HG03575 (cell line): ENCODE measurements at regions not wholly inside any gene's neighbourhood (a gene's known extent, or its start where the extent isn't known, plus 50 kb on each side); places are given as distances from the start of the nearest gene placed in this dataset.
A peak's percentile ranks its signal among the peaks of the same experiment; 100 is the strongest.

Experiments
- ATAC-seq: cut with Tn5 transposase; IDR thresholded peaks from one replicate; pipeline ENCODE4 v1.9.1; 2021; ENCODE audit not compliant: unreplicated experiment, insufficient number of reproducible peaks, low FRiP score; ENCODE audit errors: extremely low read depth

DNA sequence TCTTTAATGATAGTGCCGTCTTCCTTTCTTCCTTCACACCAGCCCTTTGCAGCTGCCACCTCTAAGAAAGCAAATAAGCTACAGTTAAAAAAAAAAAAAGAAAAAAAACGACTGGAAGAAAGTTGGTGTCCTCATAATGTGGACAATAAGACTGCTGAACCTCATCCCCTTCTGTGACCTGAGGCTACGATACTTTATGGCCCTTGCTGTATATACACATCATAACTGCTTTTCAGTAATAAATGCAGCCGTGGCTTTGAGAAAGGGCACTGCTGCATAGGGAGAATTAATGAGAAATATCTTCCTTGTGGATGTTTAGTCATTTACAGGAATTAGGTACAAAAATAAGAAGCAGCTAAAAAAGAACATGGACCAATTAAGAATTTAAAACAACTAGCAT, 333.8 kb upstream of the ADGRL2 start:
- ATAC-seq: no peak

GRCh38 chr1:81463936-81464837, 336.5 kb upstream of the ADGRL2 start:
- ATAC-seq: no peak

GRCh38 chr1:81459043-81459442, 341.7 kb upstream of the ADGRL2 start:
- no peak for ATAC-seq

GRCh38 chr1:81458186-81458585, 342.5 kb upstream of the ADGRL2 start:
- ATAC-seq: no peak

GRCh38 chr1:81455481-81455880, 345.3 kb upstream of the ADGRL2 start:
- no peak for ATAC-seq

DNA sequence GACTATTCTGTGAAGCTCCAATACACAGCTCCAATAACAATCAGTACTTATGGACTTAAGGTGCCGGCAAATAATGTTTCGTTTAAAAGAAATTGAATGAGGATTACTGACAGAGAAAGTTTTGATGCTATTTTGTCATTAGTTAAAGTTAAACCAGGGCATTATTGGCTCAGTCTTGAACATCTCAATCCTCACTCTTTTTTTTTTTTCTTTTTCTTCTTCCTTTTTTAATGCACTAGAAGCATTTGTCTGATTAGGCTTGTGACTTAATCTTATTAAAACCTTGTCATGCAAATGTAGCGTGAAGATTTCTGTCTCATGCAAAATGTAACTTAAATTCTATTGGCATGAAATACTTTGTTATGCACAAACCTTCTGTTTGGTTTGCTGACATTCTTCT, 346.8 kb upstream of the ADGRL2 start:
- no peak for ATAC-seq

- ATAC-seq: no peak
Measured at GRCh38 chr1:81453367-81453703, 347.4 kb upstream of the ADGRL2 start.

- no peak for ATAC-seq
Measured at GRCh38 chr1:81452693-81453366, 347.9 kb upstream of the ADGRL2 start.

DNA sequence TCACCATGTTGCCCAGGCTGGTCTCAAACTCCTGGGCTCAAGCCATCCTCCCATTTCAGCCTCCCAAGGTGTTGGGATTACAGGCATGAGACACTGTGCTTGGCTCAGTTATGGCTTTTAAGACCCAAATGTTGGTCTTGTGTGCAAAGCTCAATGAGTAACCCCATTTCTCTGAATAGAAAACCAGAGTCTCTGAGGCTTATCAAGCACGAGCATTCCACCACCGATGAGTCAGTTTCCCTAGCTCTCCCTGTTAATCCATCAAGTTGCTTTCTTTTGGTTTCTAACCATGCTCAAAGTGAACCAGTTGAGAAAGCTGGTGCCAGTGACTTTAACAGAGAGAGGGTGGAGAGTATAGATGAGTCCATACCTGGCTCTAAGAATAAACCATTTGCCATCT, 350.9 kb upstream of the ADGRL2 start:
- ATAC-seq: no peak

DNA sequence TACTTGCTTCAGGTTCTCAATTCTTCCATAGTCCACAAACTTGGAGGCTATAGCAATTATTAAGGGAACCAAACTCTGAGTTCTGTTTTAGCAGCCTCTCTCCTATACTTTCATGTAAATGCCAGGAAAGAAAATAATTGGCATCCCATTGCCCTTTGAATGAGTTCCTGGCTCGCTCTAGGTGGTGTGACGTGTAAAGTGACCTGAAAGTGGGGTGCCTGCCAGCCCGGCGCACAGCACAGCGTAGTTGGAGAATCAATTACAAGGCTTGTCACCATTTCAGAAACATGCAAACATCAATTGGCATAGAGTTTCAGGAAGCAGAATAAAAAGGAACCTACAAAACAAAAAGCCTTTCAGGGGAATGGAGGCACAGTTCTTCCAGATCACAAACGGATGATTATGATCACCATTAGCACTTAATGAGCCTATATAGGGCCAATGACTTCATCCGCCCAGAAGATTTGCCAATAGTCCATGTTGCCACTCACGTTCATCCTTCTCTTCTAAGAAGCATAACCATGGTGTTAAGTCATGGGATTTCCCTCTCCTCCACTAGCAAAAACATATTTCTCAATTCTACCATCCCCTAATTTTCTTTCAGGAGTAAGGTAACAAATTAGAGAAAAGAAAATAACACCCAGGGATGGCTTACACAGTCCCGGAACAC, 354.6 kb upstream of the ADGRL2 start:
- no peak for ATAC-seq

DNA sequence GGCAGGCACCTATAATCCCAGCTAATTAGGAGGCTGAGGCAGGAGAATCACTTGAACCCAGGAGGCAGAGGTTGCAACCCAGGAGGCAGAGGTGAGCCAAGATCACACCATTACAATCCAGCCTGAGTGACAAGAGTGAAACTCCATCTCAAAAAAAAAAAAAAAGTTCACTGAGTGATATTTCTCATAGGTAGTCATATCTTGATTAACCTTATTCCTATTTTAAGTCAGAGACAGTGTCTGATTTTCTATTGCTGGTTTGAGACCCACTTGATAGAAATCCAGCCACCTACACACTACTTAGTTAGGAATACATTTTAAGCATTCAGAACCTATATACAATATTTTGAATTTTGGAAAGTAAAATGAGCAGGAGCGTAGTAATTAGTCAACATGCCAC, 357.4 kb upstream of the ADGRL2 start:
- ATAC-seq: no peak

DNA sequence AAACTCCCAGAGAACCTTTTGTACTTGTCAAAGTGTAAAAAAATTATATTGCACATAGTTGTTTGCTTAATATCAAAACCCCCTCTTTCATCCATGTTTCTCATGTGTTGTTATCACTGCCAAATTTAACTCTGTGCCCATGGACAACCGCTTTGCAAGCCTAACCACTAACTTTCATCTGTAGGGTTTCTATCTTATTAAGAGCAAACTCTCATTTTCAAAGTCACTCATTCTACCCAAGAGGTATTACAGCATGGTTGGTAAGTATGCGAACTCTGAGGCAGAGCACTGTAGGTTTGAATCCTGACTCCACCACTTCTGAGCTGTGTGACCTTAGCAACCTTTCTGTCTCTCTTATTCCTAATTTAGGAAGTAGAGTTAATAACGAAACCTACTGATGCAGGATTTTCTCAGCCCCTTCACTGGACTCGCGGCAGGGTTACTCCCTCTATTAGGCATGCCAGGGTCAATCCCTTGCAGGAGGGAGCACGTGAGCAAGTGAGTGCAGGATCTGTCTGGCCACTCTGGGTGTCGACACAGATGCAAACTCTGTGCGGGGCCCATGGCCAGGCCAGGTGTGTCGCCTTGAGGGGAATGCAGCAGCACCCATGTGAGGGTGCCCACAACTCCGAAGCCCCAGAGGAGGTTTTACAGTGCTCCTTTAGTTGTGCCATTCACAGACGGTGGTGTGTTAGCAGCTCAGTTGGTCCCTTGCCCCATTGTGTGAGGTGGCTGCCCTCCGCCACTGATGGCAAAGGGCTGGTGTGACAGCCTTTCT, 361.5 kb upstream of the ADGRL2 start:
- ATAC-seq: no peak

DNA sequence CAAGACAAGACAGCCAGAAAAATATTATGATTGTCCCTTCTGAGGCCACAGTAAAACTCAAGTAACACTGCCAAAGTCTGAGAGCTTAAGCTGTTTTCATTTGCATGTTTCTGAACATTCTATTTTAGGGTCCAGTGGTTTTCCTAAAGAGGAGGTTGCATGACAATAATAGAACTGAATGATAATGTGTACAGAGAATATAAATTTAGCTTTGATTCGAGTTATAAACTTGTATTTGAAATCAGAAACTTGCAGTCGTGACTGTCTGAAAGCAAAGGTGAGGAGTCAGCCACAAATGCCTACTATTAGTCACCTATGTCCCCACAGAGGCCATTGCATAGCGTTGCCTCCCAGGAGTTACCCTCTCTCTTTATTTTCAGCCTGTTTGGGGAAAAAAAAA, 363.1 kb upstream of the ADGRL2 start:
- ATAC-seq: peak; percentile 76

- no peak for ATAC-seq
Measured at GRCh38 chr1:81437213-81437612, 363.5 kb upstream of the ADGRL2 start.

DNA sequence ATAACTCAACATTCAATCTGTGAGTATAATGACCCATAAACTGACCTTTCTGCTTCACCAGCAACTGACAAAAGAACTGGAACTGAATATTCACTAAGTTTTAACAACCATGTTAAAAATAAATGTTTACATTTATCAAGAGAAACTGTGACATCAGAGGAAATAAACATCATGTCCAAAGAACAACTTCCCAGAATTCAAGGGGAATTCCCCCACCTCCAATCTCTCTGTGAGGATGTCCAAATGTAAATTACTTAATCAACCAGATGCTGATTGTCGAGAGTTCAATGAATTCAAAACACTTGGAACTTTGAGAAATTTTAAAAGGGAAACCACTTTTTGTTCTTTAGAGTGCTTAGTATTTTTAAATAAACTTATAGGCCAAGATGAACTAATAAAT, 365.6 kb upstream of the ADGRL2 start:
- ATAC-seq: no peak

GRCh38 chr1:81433676-81434075, 367.1 kb upstream of the ADGRL2 start:
- no peak for ATAC-seq

DNA sequence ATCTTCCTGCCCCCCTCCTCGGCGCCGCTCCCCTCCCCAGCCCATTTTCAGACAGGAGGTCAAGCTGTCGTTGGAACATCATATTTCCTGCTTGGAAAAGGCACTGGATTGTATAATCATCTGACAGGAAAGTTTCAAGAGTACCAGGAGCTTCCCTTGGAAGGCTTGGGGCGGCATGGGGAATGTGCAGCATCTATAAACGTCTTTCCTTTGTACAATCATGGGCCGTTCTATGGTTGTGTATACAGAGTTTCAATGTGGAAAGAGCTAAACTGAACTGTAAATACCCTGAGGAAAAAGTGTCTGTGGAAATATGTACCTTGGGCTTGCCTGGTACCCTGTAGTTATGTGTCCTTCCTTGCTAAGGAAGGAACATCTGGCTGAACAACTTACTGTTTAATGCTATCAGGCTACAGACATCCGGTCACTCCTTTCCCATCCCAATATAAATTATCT, 368.1 kb upstream of the ADGRL2 start:
- no peak for ATAC-seq

DNA sequence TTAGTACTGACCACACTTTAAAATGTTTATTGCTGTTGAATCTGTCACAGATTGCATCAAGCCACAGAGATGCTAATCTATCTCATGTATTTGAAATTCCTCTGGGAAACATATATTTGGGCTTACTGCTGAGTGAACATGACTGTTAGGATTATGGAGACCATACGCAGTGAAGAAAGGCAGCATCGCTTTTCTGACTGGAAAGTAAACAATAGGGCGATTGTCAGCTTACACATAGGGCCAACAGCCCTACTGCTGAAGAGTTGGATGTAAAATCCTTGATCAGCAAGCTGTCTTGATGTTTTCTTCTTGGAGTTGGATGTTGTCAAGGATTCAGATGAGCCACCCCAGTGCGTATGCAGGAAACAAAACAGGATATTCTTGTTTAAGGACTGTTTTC, 368.7 kb upstream of the ADGRL2 start:
- no peak for ATAC-seq

DNA sequence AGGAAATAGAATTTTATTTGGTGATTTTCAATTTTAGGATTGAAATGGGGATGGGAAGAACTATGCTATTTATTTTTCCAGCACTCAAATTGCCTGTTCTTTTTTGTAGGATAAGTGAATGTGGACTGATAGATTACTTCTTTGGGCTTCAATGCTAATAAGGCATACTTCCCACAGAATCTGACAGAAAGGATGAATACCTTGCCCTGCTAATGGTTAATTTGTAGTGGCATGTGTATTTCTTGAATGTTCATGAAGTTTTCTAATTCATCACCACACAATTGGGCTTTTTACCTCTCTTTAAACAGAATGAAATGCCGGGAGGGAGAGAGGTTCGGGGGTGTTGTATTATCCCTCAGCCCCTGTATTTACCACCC, 369.1 kb upstream of the ADGRL2 start:
- no peak for ATAC-seq
